Omental fat pad (tissue), 3 donors: ENCODE measurements at regions not wholly inside any gene's neighbourhood (a gene's known extent, or its start where the extent isn't known, plus 50 kb on each side); places are given as distances from the start of the nearest gene placed in this dataset.

ENCODE experiments used
- ATAC-seq: fragments of 150-250 bp; one replicate; pipeline ENCODE4 v1.9.1; 2016; ENCODE audit warnings: mild to moderate bottlenecking, moderate library complexity; ENCODE audit not compliant: low FRiP score
- DNase-seq: peaks from one replicate; pipeline ENCODE4 v3.0.0-alpha.2; 2019; ENCODE audit warnings: low spot score
- TF ChIP-seq, protein P1 (sequence below), 3 donors: fragments of 450-650 bp; IDR thresholded peaks; one replicate each; pipeline ENCODE4 v1.5.1; 2016 to 2017; ENCODE audit warnings: antibody characterized with exemption in 3 of 3, mild to moderate bottlenecking in 3 of 3, moderate library complexity in 2 of 3

DNA sequence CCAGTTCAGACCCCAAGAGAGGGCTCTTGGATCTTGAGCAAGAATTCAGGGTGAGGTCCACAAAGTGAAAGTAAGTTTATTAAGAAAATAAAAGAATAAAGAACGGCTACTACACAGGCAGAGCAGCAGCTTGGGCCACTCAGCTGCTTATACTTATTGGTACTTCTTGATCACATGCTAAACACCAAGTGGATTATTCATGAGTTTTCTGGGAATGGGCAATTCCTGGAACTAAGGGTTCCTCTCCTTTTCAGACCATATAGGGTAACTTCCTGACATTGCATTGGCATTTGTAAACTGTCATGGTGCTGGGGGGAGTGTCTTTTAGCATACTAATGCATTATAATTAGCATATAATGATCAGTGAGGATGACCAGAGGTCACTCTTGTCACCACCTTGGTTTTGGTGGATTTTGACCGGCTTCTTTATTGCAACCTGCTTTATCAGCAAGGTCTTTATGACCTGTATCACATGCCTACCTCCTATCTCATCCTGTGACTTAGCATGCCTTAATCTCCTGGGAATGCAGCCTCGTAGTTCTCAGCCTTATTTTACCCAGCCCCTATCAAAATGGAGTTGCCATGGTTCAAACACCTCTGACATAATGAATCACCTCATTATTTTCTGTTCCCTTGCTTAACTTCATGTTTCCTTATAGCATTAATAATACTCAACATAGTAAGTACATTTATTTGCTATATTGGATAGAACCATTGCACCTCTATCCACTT lies 476.3 kb downstream of the DTHD1 start:
- TF ChIP-seq, protein P1, sequence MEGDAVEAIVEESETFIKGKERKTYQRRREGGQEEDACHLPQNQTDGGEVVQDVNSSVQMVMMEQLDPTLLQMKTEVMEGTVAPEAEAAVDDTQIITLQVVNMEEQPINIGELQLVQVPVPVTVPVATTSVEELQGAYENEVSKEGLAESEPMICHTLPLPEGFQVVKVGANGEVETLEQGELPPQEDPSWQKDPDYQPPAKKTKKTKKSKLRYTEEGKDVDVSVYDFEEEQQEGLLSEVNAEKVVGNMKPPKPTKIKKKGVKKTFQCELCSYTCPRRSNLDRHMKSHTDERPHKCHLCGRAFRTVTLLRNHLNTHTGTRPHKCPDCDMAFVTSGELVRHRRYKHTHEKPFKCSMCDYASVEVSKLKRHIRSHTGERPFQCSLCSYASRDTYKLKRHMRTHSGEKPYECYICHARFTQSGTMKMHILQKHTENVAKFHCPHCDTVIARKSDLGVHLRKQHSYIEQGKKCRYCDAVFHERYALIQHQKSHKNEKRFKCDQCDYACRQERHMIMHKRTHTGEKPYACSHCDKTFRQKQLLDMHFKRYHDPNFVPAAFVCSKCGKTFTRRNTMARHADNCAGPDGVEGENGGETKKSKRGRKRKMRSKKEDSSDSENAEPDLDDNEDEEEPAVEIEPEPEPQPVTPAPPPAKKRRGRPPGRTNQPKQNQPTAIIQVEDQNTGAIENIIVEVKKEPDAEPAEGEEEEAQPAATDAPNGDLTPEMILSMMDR (IDR thresholded peaks at IDR 0.05): no peak
- DNase-seq: no peak
- ATAC-seq: no peak

DNA sequence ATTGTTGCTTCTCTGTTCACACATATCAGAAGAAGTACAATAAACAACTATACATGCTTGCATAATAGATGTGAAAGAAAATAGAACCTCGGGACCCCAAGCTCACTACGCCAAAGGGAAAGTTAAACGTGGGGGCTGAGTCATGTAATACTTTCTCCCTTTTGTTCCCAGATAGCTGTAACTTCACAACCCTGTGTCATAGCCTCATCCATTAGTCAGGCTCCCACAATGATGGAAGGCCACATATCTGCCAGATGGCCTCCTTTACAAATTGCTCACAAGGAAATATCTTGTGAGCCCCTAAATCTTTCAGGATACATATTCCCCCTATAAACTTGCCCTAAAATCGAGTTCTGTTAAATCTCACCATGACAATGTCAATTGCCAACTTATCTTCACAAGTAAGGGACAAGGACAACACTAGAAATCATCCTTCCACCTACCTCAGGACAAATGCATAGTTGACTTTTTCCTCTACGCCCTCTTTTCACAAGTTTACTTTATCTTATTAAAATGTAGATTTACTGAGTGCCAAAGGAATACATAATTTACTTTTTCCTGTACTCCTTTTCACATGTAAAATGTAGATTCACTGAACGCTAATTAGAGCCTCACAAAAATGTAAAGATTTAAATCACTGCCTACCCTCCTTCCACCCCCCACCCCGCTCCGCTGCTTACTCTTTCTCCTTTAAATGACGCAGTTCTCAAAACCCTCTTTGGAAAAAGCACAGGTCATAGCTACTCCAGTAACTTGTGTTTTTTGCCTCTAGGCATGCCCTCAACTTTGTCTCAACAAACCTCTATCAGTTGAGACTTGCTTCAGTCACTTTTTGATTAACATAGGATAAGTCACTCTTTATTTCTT lies 477.1 kb downstream of the DTHD1 start:
- TF ChIP-seq, protein P1 (IDR thresholded peaks at IDR 0.05): no peak
- DNase-seq (no peak), ATAC-seq (no peak)

DNA sequence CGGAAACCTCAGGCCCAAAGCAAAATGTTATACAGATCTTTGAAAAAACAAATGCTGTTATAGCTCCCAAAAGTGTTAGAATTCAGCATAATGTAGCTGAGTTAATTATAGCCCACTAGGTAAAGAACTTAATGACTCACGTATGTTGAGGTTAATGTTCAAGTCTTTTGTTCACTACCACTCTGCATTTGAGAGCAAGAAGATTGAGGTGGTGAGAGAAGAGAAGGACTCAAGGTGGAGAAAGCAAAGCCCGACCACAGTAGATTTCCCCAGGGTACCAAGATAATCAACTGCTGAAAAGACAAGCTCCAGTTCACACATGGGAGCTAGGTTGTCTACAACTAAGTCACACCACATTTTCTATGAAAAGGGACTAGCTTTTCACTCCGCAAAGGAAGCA lies 480.2 kb downstream of the DTHD1 start:
- TF ChIP-seq, protein P1 (IDR thresholded peaks at IDR 0.05): no peak
- ATAC-seq (no peak), DNase-seq (no peak)

DNA sequence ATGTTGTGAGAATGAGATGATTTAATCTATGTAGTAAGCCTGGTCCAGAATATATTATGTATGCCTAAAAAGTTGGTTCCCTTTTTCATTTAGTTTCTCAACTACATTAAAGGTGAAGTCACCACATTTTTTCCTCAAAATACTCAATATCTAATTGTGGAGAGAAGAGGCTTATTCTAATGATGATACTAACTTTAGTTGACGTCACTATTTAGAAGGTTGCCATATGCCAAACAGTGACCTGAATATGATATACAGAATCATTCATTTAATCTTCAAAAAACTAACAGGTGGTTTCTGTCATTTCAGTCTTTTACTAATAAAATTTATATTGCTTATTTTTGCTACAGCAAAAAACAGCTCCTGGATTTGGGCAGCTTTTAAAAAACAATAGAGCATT lies 480.7 kb upstream of the NWD2 start:
- DNase-seq (no peak), ATAC-seq (no peak)
- TF ChIP-seq, protein P1 (IDR thresholded peaks at IDR 0.05): no peak

DNA sequence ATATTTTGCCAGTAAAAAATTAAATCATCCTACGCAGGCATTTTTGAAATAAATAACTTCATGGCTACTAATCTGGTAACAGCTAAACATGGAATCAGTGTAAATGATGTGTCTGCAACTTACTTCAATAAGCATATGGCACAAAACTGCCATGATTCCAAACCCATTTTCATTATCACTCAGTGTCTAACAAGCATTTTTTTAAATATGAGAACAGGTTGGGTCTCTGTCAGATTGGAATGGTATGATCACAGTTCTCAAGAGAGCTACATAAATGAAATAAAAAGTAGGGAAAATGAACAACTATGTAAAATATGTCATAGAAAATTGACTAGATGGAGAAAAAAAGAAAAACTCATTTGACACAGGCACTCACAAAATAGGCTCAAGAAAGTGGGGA lies 476.9 kb upstream of the NWD2 start:
- TF ChIP-seq, protein P1 (IDR thresholded peaks at IDR 0.05): no peak
- DNase-seq (no peak), ATAC-seq (no peak)

DNA sequence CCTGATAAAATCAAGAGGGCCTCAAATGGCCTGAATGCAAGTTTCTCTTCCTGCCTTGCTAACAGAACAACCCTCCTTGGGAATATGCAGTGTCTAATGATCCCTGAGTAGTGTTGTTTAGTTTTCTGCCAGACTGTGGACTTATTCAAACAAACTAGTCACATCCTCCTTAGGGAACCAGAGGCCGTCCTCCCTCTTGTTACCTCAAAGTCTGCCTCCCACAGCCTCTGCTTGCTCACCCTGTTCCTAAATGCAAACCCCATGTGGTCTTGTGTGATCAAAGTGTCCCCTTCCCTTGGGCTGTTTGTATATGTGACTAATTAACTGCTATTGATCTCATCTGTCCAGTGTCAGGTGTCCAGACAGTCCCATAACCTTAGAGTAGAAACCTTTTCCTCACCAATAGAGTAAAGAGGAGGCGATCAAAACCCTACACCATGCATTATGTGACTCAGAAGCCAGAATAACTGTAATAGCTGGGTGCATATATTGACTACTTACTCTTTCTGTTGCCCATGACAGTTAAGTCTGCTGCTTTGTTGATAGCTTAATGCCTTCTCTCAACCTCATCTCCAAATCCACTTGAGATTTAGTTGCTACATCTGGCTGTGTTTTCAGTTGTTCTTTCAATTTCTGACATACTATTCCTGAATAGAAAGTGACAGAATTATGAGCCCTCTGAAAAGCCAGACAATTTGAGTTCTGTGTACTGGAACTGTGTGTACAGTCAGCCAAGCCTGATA lies 473.0 kb upstream of the NWD2 start:
- no peak for ATAC-seq
- TF ChIP-seq, protein P1 (IDR thresholded peaks at IDR 0.05): no peak
- DNase-seq: no peak
